ENCODE measurements at regions not wholly inside any gene's neighbourhood (a gene's known extent, or its start where the extent isn't known, plus 50 kb on each side); places are given as distances from the start of the nearest gene placed in this dataset.

DNA sequence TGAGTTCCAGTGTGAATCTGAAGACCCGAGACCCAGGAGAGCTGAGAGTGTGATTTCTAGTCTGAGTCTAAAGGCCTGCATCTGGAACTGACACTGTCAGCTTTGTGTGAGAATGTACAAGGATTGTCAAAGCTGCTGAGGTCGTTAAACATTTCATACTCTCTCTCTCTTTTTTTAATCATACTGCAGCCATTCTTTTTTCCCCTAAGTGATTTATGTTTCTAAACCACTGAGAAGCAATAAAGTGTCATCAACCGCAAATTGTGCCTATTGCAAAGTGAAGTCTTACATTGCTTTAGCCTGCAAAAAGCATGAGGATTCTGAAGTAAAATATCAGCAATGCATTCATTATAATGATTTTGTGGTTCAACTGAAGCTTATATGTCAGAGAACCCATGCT is 106.0 kb downstream of the ASMT start:
- no peaks in the 10 kb centered on the region for H3K4me1 ChIP-seq
- H3K27me3 ChIP-seq: no peaks in the 10 kb centered on the region
- TF ChIP-seq, protein P1, sequence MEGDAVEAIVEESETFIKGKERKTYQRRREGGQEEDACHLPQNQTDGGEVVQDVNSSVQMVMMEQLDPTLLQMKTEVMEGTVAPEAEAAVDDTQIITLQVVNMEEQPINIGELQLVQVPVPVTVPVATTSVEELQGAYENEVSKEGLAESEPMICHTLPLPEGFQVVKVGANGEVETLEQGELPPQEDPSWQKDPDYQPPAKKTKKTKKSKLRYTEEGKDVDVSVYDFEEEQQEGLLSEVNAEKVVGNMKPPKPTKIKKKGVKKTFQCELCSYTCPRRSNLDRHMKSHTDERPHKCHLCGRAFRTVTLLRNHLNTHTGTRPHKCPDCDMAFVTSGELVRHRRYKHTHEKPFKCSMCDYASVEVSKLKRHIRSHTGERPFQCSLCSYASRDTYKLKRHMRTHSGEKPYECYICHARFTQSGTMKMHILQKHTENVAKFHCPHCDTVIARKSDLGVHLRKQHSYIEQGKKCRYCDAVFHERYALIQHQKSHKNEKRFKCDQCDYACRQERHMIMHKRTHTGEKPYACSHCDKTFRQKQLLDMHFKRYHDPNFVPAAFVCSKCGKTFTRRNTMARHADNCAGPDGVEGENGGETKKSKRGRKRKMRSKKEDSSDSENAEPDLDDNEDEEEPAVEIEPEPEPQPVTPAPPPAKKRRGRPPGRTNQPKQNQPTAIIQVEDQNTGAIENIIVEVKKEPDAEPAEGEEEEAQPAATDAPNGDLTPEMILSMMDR (IDR thresholded peaks at IDR 0.05): no peak
- no peaks in the 10 kb centered on the region for H3K9me3 ChIP-seq
- H3K36me3 ChIP-seq: no peaks in the 10 kb centered on the region
- DNase-seq: no peak
- no peak overlapping the region for H3K4me3 ChIP-seq
- intact Hi-C loops (cut with DNase I; ENCODE audit: low total_unique reads): no loop called here
- no peak overlapping the region for H3K27ac ChIP-seq

DNA sequence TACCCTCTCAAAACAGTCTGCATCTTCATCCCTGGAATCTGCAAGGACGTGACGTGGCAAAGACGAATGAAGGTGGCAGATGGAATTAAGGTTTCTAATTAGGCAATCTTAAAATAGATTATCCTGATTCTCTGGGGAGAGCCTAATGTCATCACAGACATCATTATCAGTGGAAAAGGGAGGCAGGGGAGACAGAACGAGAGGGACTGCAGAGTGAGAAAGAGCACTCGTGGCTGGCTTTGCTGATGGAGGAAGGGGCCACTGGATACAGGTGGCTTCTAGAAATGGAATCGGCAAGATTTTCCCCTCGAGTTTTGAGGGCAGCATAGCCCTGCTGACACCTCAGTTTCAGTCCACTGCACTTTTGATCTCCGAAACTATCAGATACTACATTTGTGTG is 110.6 kb downstream of the ASMT start:
- DNase-seq: no peak
- Histone ChIP-seq H3K4me1 (no peaks in the 10 kb centered on the region), H3K4me3 (no peak overlapping the region), H3K36me3 (no peaks in the 10 kb centered on the region), H3K27ac (no peak overlapping the region), H3K27me3 (no peaks in the 10 kb centered on the region), H3K9me3 (no peaks in the 10 kb centered on the region)
- intact Hi-C loops (cut with DNase I; ENCODE audit: low total_unique reads): no loop called here
- TF ChIP-seq, protein P1 (IDR thresholded peaks at IDR 0.05): no peak

- no peak overlapping the region for H3K4me3 ChIP-seq
- DNase-seq: no peak
- TF ChIP-seq, protein P1 (IDR thresholded peaks at IDR 0.05): no peak
- intact Hi-C loops (cut with DNase I; ENCODE audit: low total_unique reads): no loop called here
- no peaks in the 10 kb centered on the region for H3K9me3 ChIP-seq
- no peaks in the 10 kb centered on the region for H3K4me1 ChIP-seq
- no peak overlapping the region for H3K27ac ChIP-seq
- H3K27me3 ChIP-seq: no peaks in the 10 kb centered on the region
- H3K36me3 ChIP-seq: no peaks in the 10 kb centered on the region
Observed at GRCh38 chrX:1727531-1728027, 112.7 kb downstream of the ASMT start.

GRCh38 chrX:1734806-1735205 is 119.9 kb downstream of the ASMT start:
- no peak for DNase-seq
- no peak overlapping the region for H3K4me3 ChIP-seq
- no peak overlapping the region for H3K27ac ChIP-seq
- H3K4me1 ChIP-seq: no peaks in the 10 kb centered on the region
- intact Hi-C loops (cut with DNase I; ENCODE audit: low total_unique reads): no loop called here
- TF ChIP-seq, protein P1 (IDR thresholded peaks at IDR 0.05): no peak
- no peaks in the 10 kb centered on the region for H3K36me3 ChIP-seq
- H3K27me3 ChIP-seq: no peaks in the 10 kb centered on the region
- H3K9me3 ChIP-seq: no peaks in the 10 kb centered on the region

DNA sequence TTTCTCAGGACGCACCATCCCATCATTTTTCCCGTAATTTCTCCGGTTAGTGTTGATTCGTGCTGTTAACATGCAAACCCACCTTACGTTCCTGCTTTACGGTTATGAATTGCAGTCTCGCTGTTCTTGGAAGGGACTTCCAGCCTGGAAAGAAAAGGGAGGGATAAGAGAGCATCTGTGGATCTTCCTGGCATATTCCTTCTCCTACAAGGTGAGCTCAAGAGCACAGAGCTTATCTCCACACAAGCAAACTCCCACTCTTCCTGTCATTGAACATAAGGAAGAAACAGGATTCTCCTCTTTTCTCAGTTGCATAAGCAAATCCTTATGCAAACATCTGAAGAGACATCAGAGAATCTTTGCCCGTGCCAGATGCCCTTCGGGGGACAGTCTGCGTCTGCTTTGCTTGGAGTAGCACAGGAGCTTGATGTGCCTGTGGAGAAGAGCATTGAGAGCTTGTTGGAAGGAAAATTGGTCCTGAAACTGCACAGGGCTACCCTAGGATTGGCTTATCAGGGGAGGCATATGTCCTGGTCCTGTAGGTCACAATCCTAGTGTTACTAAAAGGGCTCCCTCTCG is 127.0 kb downstream of the ASMT start:
- no peaks in the 10 kb centered on the region for H3K4me1 ChIP-seq
- H3K9me3 ChIP-seq: no peaks in the 10 kb centered on the region

More for the DNA sequence above, 127.0 kb downstream of the ASMT start:
- no peak overlapping the region for H3K27ac ChIP-seq
- no peak for DNase-seq
- intact Hi-C loops (cut with DNase I; ENCODE audit: low total_unique reads): no loop called here
- TF ChIP-seq, protein P1 (IDR thresholded peaks at IDR 0.05): no peak
- no peaks in the 10 kb centered on the region for H3K27me3 ChIP-seq
- H3K36me3 ChIP-seq: no peaks in the 10 kb centered on the region
- no peak overlapping the region for H3K4me3 ChIP-seq
